ENCODE measurements at regions not wholly inside any gene's neighbourhood (a gene's known extent, or its start where the extent isn't known, plus 50 kb on each side); places are given as distances from the start of the nearest gene placed in this dataset.

- no peak for ATAC-seq
- intact Hi-C loops (cut with micrococcal nuclease): no loop called here
- peak; percentile 25 for DNase-seq
Observed at GRCh38 chr9:135216791-135217441, 129.4 kb downstream of the OLFM1 start.

GRCh38 chr9:135217836-135218235, 130.4 kb downstream of the OLFM1 start:
- intact Hi-C loops (cut with micrococcal nuclease): no loop called here
- no peak for ATAC-seq
- DNase-seq: peak; percentile 16

- no peak for ATAC-seq
- DNase-seq: peak; percentile 26
- intact Hi-C loops (cut with micrococcal nuclease): no loop called here
Observed at GRCh38 chr9:135218331-135219225, 131.1 kb downstream of the OLFM1 start.

- intact Hi-C loops (cut with micrococcal nuclease): no loop called here
- peak; percentile 9 for DNase-seq
- ATAC-seq: no peak
Observed at GRCh38 chr9:135219676-135220600, 132.5 kb downstream of the OLFM1 start.

- intact Hi-C loops (cut with micrococcal nuclease): no loop called here
- no peak for ATAC-seq
- peak; percentile 20 for DNase-seq
Observed at GRCh38 chr9:135220601-135221575, 133.4 kb downstream of the OLFM1 start.

- intact Hi-C loops (cut with micrococcal nuclease): no loop called here
- no peak for ATAC-seq
- peak; percentile 19 for DNase-seq
Observed at GRCh38 chr9:135221576-135221950, 134.1 kb downstream of the OLFM1 start.

- no peak for ATAC-seq
- peak; percentile 15 for DNase-seq
- intact Hi-C loops (cut with micrococcal nuclease): no loop called here
Observed at GRCh38 chr9:135221951-135222631, 134.6 kb downstream of the OLFM1 start.

- intact Hi-C loops (cut with micrococcal nuclease): no loop called here
- peak; percentile 13 for DNase-seq
- no peak for ATAC-seq
Observed at GRCh38 chr9:135222881-135223760, 135.7 kb downstream of the OLFM1 start.

- ATAC-seq: no peak
- DNase-seq: peak; percentile 17
- intact Hi-C loops (cut with micrococcal nuclease): no loop called here
Observed at GRCh38 chr9:135223831-135224230, 136.4 kb downstream of the OLFM1 start.

- peak; percentile 24 for DNase-seq
- intact Hi-C loops (cut with micrococcal nuclease): no loop called here
Observed at GRCh38 chr9:135224286-135224877, 136.9 kb downstream of the OLFM1 start.

GRCh38 chr9:135224921-135225541, 137.6 kb downstream of the OLFM1 start:
- intact Hi-C loops (cut with micrococcal nuclease): no loop called here
- no peak for ATAC-seq
- DNase-seq: peak; percentile 14

More at GRCh38 chr9:135224286-135224877, 136.9 kb downstream of the OLFM1 start:
- ATAC-seq: peak; percentile 38

- intact Hi-C loops (cut with micrococcal nuclease): no loop called here
- ATAC-seq: no peak
- DNase-seq: no peak
Observed at GRCh38 chr9:135225619-135226228, 138.3 kb downstream of the OLFM1 start.

- intact Hi-C loops (cut with micrococcal nuclease): no loop called here
Observed at GRCh38 chr9:135226369-135227050, 139.0 kb downstream of the OLFM1 start.

GRCh38 chr9:135227641-135228251, 140.3 kb downstream of the OLFM1 start:
- no peak for DNase-seq
- intact Hi-C loops (cut with micrococcal nuclease): no loop called here
- no peak for ATAC-seq

More at GRCh38 chr9:135226369-135227050, 139.0 kb downstream of the OLFM1 start:
- ATAC-seq: no peak
- DNase-seq: no peak

All from left ventricle myocardium superior (tissue), 1 donor.